ENCODE measurements at regions not wholly inside any gene's neighbourhood (a gene's known extent, or its start where the extent isn't known, plus 50 kb on each side); places are given as distances from the start of the nearest gene placed in this dataset.

GRCh38 chr6:115819506-115819905 lies 241.2 kb downstream of the FRK start:
- Mint-ChIP-seq H3K27ac (no peak overlapping the region), H3K4me1 (peaks cover 9% of the 10 kb centered on the region), H3K27me3 (ENCODE audit: low read depth, poor library complexity) (no peaks in the 10 kb centered on the region), H3K4me3 (no peak overlapping the region), H3K36me3 (ENCODE audit: low read depth) (no peaks in the 10 kb centered on the region), H3K9me3 (peaks cover 8% of the 10 kb centered on the region)
- DNase-seq, result no peak
- TF ChIP-seq CTCF (IDR thresholded peaks at IDR 0.05), result no peak

GRCh38 chr6:115817161-115817560 lies 243.5 kb downstream of the FRK start:
- no peak for DNase-seq
- H3K36me3 Mint-ChIP-seq (ENCODE audit: low read depth), result no peaks in the 10 kb centered on the region
- no peaks in the 10 kb centered on the region for H3K27me3 Mint-ChIP-seq (ENCODE audit: low read depth, poor library complexity)
- no peak overlapping the region for H3K27ac Mint-ChIP-seq
- H3K4me1 Mint-ChIP-seq, result peaks cover 9% of the 10 kb centered on the region
- no peak for TF ChIP-seq CTCF (IDR thresholded peaks at IDR 0.05)
- H3K9me3 Mint-ChIP-seq, result peaks cover 8% of the 10 kb centered on the region
- no peak overlapping the region for H3K4me3 Mint-ChIP-seq

GRCh38 chr6:115814907-115815306 lies 245.8 kb downstream of the FRK start:
- H3K36me3 Mint-ChIP-seq (ENCODE audit: low read depth), result no peaks in the 10 kb centered on the region
- TF ChIP-seq CTCF (IDR thresholded peaks at IDR 0.05), result no peak
- DNase-seq, result no peak
- H3K27me3 Mint-ChIP-seq (ENCODE audit: low read depth, poor library complexity), result no peaks in the 10 kb centered on the region
- H3K9me3 Mint-ChIP-seq, result peaks cover 8% of the 10 kb centered on the region
- no peak overlapping the region for H3K4me3 Mint-ChIP-seq
- H3K27ac Mint-ChIP-seq, result no peak overlapping the region
- H3K4me1 Mint-ChIP-seq, result peaks cover 9% of the 10 kb centered on the region

GRCh38 chr6:115811541-115811940 lies 249.2 kb downstream of the FRK start:
- no peak for TF ChIP-seq CTCF (IDR thresholded peaks at IDR 0.05)
- no peaks in the 10 kb centered on the region for H3K4me1 Mint-ChIP-seq

GRCh38 chr6:115798229-115798628 lies 262.5 kb downstream of the FRK start:
- H3K4me1 Mint-ChIP-seq, result peaks cover 3% of the 10 kb centered on the region
- no peak for TF ChIP-seq CTCF (IDR thresholded peaks at IDR 0.05)
- H3K36me3 Mint-ChIP-seq (ENCODE audit: low read depth), result no peaks in the 10 kb centered on the region
- no peaks in the 10 kb centered on the region for H3K27me3 Mint-ChIP-seq (ENCODE audit: low read depth, poor library complexity)
- no peaks in the 10 kb centered on the region for H3K9me3 Mint-ChIP-seq
- H3K27ac Mint-ChIP-seq, result no peak overlapping the region
- DNase-seq, result no peak
- H3K4me3 Mint-ChIP-seq, result no peak overlapping the region

More at GRCh38 chr6:115811541-115811940, 249.2 kb downstream of the FRK start:
- Mint-ChIP-seq H3K9me3 (no peaks in the 10 kb centered on the region), H3K36me3 (ENCODE audit: low read depth) (no peaks in the 10 kb centered on the region), H3K27me3 (ENCODE audit: low read depth, poor library complexity) (no peaks in the 10 kb centered on the region), H3K4me3 (no peak overlapping the region), H3K27ac (no peak overlapping the region)
- DNase-seq, result no peak

- no peak overlapping the region for H3K4me3 Mint-ChIP-seq
- no peaks in the 10 kb centered on the region for H3K4me1 Mint-ChIP-seq
- H3K36me3 Mint-ChIP-seq (ENCODE audit: low read depth), result no peaks in the 10 kb centered on the region
- no peaks in the 10 kb centered on the region for H3K27me3 Mint-ChIP-seq (ENCODE audit: low read depth, poor library complexity)
- no peak for DNase-seq
- no peak overlapping the region for H3K27ac Mint-ChIP-seq
- no peaks in the 10 kb centered on the region for H3K9me3 Mint-ChIP-seq
- TF ChIP-seq CTCF (IDR thresholded peaks at IDR 0.05), result no peak
Observed at GRCh38 chr6:115796829-115797228, 263.9 kb downstream of the FRK start.
